GM23338 (cell line): ENCODE measurements at regions not wholly inside any gene's neighbourhood (a gene's known extent, or its start where the extent isn't known, plus 50 kb on each side); places are given as distances from the start of the nearest gene placed in this dataset.

ENCODE experiments used
- ATAC-seq: fragments of 200-7000 bp; cut with Tn5 transposase; 3 replicates; pipeline ENCODE4 v1.9.1; 2020
- DNase-seq: peaks from one replicate; pipeline ENCODE4 v3.0.0-alpha.2; 2015; ENCODE audit warnings: low spot score
- H2AFZ ChIP-seq: fragments of 200-600 bp; sonication (generic); 2 replicates; pipeline ENCODE4 v1.8.0; 2016; ENCODE audit warnings: antibody characterized with exemption, mild to moderate bottlenecking, moderate library complexity
- H3F3A ChIP-seq: fragments of 200-600 bp; sonication (generic); replicated peaks from 2 replicates; pipeline ENCODE4 v1.8.0; 2017; ENCODE audit warnings: antibody characterized with exemption, mixed run types, low read depth
- H3K27ac ChIP-seq: fragments of 200-600 bp; sonication (generic); 2 replicates; pipeline ENCODE4 v1.6.1; 2016; ENCODE audit warnings: low read depth
- H3K27me3 ChIP-seq: fragments of 200-600 bp; sonication (generic); 2 replicates; pipeline ENCODE4 v1.8.0; 2016; ENCODE audit warnings: mild to moderate bottlenecking, mixed run types, moderate library complexity; ENCODE audit not compliant: insufficient read depth
- H3K36me3 ChIP-seq: fragments of 200-600 bp; sonication (generic); 2 replicates; pipeline ENCODE4 v1.8.0; 2016; ENCODE audit warnings: mild to moderate bottlenecking; ENCODE audit not compliant: insufficient read depth
- H3K4me1 ChIP-seq: fragments of 200-600 bp; sonication (generic); 2 replicates; pipeline ENCODE4 v1.8.0; 2016; ENCODE audit warnings: mild to moderate bottlenecking, moderate library complexity; ENCODE audit not compliant: insufficient read depth
- H3K4me2 ChIP-seq: fragments of 200-600 bp; sonication (generic); 2 replicates; pipeline ENCODE4 v1.7.1; 2017; ENCODE audit warnings: mixed run types
- H3K4me3 ChIP-seq: fragments of 200-600 bp; sonication (generic); 2 replicates; pipeline ENCODE4 v1.6.1; 2016; ENCODE audit warnings: mixed run types
- H3K79me2 ChIP-seq: fragments of 200-600 bp; sonication (generic); replicated peaks from 2 replicates; pipeline ENCODE4 v1.8.0; 2017; ENCODE audit warnings: mild to moderate bottlenecking; ENCODE audit not compliant: insufficient read depth
- H3K9me2 ChIP-seq: fragments of 200-600 bp; sonication (generic); 2 replicates; pipeline ENCODE4 v1.8.0; 2017; ENCODE audit not compliant: insufficient read depth
- H4K20me1 ChIP-seq: fragments of 200-600 bp; sonication (generic); replicated peaks from 2 replicates; pipeline ENCODE4 v1.8.0; 2017; ENCODE audit warnings: mild to moderate bottlenecking; ENCODE audit not compliant: insufficient read depth
- H3K27ac Mint-ChIP-seq: 2 replicates; pipeline ENCODE4 v1.8.0; 2020; ENCODE audit warnings: inconsistent platforms, mild to moderate bottlenecking, moderate library complexity, mixed read lengths
- H3K27me3 Mint-ChIP-seq: 3 replicates; pipeline ENCODE4 v1.8.0; 2022; ENCODE audit warnings: low read depth, mild to moderate bottlenecking, moderate library complexity, mixed read lengths, inconsistent platforms; ENCODE audit not compliant: insufficient read depth, poor library complexity
- H3K36me3 Mint-ChIP-seq: 3 replicates; pipeline ENCODE4 v1.8.0; 2021; ENCODE audit warnings: low read depth, mild to moderate bottlenecking, inconsistent platforms, moderate library complexity, mixed read lengths
- H3K4me1 Mint-ChIP-seq: 3 replicates; pipeline ENCODE4 v1.8.0; 2020; ENCODE audit warnings: mild to moderate bottlenecking, inconsistent platforms, mixed read lengths
- H3K4me3 Mint-ChIP-seq: 3 replicates; pipeline ENCODE4 v1.8.0; 2021; ENCODE audit warnings: moderate library complexity, mild to moderate bottlenecking, inconsistent platforms, mixed read lengths
- H3K9me3 Mint-ChIP-seq: 3 replicates; pipeline ENCODE4 v1.8.0; 2020; ENCODE audit warnings: moderate library complexity, mild to moderate bottlenecking, inconsistent platforms, mixed read lengths
- CREB1 ChIP-seq: fragments of 250-450 bp; sonication (Bioruptor Pico); IDR thresholded peaks from 2 replicates; pipeline ENCODE4 v1.5.0; 2020; ENCODE audit warnings: low read depth, mild to moderate bottlenecking, moderate library complexity
- EZH2 ChIP-seq: fragments of 200-600 bp; sonication (generic); IDR thresholded peaks from one replicate; pipeline ENCODE4 v1.8.0; 2017; ENCODE audit warnings: antibody characterized with exemption, mild to moderate bottlenecking, low read depth; ENCODE audit not compliant: unreplicated experiment
- EZH2phosphoT487 ChIP-seq: fragments of 200-600 bp; sonication (generic); IDR thresholded peaks from one replicate; pipeline ENCODE4 v1.8.1; 2018; ENCODE audit warnings: antibody characterized with exemption; ENCODE audit not compliant: unreplicated experiment
- JUNB ChIP-seq: IDR thresholded peaks from one replicate; pipeline ENCODE4 v1.6.1; 2016; ENCODE audit warnings: antibody characterized with exemption; ENCODE audit not compliant: unreplicated experiment
- ZNF331 ChIP-seq: fragments of 250-450 bp; sonication (Bioruptor Pico); IDR thresholded peaks from 2 replicates; pipeline ENCODE4 v1.5.0; 2020; ENCODE audit warnings: low read depth, mild to moderate bottlenecking, moderate library complexity
- TF ChIP-seq, protein P1 (sequence below): fragments of 250-450 bp; sonication (Bioruptor Pico); IDR thresholded peaks from 2 replicates; pipeline ENCODE4 v1.5.0; 2020; ENCODE audit warnings: mild to moderate bottlenecking, moderate library complexity

- TF ChIP-seq, protein P1, sequence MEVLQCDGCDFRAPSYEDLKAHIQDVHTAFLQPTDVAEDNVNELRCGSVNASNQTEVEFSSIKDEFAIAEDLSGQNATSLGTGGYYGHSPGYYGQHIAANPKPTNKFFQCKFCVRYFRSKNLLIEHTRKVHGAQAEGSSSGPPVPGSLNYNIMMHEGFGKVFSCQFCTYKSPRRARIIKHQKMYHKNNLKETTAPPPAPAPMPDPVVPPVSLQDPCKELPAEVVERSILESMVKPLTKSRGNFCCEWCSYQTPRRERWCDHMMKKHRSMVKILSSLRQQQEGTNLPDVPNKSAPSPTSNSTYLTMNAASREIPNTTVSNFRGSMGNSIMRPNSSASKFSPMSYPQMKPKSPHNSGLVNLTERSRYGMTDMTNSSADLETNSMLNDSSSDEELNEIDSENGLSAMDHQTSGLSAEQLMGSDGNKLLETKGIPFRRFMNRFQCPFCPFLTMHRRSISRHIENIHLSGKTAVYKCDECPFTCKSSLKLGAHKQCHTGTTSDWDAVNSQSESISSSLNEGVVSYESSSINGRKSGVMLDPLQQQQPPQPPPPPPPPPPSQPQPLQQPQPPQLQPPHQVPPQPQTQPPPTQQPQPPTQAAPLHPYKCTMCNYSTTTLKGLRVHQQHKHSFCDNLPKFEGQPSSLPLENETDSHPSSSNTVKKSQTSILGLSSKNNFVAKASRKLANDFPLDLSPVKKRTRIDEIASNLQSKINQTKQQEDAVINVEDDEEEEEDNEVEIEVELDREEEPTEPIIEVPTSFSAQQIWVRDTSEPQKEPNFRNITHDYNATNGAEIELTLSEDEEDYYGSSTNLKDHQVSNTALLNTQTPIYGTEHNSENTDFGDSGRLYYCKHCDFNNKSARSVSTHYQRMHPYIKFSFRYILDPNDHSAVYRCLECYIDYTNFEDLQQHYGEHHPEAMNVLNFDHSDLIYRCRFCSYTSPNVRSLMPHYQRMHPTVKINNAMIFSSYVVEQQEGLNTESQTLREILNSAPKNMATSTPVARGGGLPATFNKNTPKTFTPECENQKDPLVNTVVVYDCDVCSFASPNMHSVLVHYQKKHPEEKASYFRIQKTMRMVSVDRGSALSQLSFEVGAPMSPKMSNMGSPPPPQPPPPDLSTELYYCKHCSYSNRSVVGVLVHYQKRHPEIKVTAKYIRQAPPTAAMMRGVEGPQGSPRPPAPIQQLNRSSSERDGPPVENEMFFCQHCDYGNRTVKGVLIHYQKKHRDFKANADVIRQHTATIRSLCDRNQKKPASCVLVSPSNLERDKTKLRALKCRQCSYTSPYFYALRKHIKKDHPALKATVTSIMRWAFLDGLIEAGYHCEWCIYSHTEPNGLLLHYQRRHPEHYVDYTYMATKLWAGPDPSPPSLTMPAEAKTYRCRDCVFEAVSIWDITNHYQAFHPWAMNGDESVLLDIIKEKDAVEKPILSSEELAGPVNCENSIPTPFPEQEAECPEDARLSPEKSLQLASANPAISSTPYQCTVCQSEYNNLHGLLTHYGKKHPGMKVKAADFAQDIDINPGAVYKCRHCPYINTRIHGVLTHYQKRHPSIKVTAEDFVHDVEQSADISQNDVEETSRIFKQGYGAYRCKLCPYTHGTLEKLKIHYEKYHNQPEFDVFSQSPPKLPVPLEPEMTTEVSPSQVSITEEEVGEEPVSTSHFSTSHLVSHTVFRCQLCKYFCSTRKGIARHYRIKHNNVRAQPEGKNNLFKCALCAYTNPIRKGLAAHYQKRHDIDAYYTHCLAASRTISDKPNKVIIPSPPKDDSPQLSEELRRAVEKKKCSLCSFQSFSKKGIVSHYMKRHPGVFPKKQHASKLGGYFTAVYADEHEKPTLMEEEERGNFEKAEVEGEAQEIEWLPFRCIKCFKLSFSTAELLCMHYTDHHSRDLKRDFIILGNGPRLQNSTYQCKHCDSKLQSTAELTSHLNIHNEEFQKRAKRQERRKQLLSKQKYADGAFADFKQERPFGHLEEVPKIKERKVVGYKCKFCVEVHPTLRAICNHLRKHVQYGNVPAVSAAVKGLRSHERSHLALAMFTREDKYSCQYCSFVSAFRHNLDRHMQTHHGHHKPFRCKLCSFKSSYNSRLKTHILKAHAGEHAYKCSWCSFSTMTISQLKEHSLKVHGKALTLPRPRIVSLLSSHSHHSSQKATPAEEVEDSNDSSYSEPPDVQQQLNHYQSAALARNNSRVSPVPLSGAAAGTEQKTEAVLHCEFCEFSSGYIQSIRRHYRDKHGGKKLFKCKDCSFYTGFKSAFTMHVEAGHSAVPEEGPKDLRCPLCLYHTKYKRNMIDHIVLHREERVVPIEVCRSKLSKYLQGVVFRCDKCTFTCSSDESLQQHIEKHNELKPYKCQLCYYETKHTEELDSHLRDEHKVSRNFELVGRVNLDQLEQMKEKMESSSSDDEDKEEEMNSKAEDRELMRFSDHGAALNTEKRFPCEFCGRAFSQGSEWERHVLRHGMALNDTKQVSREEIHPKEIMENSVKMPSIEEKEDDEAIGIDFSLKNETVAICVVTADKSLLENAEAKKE (CRISPR knock-in tag) = no peak
- TF ChIP-seq ZNF331 (CRISPR knock-in tag) (no peak), JUNB (no peak)
These were observed 66.2 kb upstream of the PHACTR2 start (continued) for GRCh38 chr6:143611580-143611979.

DNA sequence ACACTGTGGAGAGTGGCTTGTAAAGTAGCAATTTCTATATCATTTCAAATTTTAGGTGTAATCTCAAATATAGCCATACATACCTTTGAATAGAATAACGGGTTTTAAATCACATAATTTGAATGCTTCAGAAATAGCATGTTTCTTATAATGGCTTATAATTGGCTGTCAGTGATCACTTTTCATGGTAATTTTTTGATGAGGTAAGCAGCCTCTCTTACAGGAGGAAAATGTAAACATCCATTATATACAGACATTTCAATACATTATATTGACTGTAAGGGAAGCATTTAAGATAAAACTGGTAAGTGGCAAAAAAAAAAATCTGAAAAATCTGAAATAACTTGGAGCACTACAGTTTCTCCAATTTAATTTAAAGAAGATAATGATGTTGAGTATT, 67.8 kb upstream of the PHACTR2 start:
- DNase-seq = no peak
- no peak for ATAC-seq
- Mint-ChIP-seq H3K9me3 (no peaks in the 10 kb centered on the region), H3K4me1 (peaks cover 12% of the 10 kb centered on the region; the same call in 2 of the 3 replicates), H3K36me3 (no peaks in the 10 kb centered on the region), H3K27me3 (peaks cover 1% of the 10 kb centered on the region), H3K4me3 (no peak overlapping the region), H3K27ac (no peak overlapping the region)
- Histone ChIP-seq H3K9me2 (no peaks in the 10 kb centered on the region), H4K20me1 (no peaks in the 10 kb centered on the region), H2AFZ (no peak overlapping the region), H3K4me3 (no peak overlapping the region), H3F3A (no peaks in the 10 kb centered on the region), H3K27ac (no peak overlapping the region), H3K79me2 (no peaks in the 10 kb centered on the region), H3K4me1 (peaks cover 13% of the 10 kb centered on the region), H3K4me2 (no peak overlapping the region), H3K36me3 (no peaks in the 10 kb centered on the region), H3K27me3 (no peaks in the 10 kb centered on the region)
- no peak for TF ChIP-seq EZH2
- TF ChIP-seq, protein P1 (CRISPR knock-in tag) = no peak
- no peak for TF ChIP-seq CREB1 (CRISPR knock-in tag)
- TF ChIP-seq JUNB = no peak
- TF ChIP-seq EZH2phosphoT487 = no peak
